Neural progenitor cell (in vitro differentiated cells): ENCODE measurements at regions not wholly inside any gene's neighbourhood (a gene's known extent, or its start where the extent isn't known, plus 50 kb on each side); places are given as distances from the start of the nearest gene placed in this dataset.

Experiments used
- EZH2 ChIP-seq: fragments of 200-600 bp; sonication (generic); IDR thresholded peaks from 2 replicates; pipeline ENCODE4 v1.6.1; 2017; ENCODE audit warnings: antibody characterized with exemption, mild to moderate bottlenecking, moderate library complexity
- TF ChIP-seq, protein P1 (sequence below): fragments of 200-600 bp; sonication (generic); IDR thresholded peaks from 2 replicates; pipeline ENCODE4 v1.5.1; 2017; ENCODE audit warnings: antibody characterized with exemption, mild to moderate bottlenecking

DNA sequence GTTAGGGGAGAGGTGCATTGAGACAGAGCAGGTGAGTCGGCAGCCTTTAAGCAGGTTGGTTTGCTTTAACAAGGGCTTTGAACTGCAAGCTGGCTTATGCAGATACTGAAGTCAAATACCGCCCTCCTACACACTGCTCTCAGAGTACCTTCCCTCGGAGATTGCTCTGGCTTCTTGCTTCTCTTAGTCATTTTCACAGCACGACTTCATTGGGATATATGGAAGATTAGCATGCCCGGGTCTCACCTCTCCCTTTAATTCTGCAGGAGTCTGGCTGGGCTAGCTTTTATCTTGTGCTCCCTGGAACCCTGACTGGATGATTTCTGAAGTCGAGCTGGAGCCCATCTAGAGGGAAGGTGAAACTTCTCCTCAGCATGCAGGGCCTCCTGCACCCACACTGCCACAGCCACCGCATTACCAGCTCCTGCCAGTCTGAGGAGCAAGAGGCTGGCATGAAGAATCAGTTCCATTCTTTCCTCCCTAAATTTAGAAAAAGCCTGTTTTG lies 395.5 kb upstream of the HNRNPA3 start:
- TF ChIP-seq, protein P1, sequence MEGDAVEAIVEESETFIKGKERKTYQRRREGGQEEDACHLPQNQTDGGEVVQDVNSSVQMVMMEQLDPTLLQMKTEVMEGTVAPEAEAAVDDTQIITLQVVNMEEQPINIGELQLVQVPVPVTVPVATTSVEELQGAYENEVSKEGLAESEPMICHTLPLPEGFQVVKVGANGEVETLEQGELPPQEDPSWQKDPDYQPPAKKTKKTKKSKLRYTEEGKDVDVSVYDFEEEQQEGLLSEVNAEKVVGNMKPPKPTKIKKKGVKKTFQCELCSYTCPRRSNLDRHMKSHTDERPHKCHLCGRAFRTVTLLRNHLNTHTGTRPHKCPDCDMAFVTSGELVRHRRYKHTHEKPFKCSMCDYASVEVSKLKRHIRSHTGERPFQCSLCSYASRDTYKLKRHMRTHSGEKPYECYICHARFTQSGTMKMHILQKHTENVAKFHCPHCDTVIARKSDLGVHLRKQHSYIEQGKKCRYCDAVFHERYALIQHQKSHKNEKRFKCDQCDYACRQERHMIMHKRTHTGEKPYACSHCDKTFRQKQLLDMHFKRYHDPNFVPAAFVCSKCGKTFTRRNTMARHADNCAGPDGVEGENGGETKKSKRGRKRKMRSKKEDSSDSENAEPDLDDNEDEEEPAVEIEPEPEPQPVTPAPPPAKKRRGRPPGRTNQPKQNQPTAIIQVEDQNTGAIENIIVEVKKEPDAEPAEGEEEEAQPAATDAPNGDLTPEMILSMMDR = no peak
- TF ChIP-seq EZH2 = no peak
